AG20443 (cell line): ENCODE measurements at regions not wholly inside any gene's neighbourhood (a gene's known extent, or its start where the extent isn't known, plus 50 kb on each side); places are given as distances from the start of the nearest gene placed in this dataset.
"Not testable (repeated sequence)": the region's sequence is repeated elsewhere in the genome, so short reads cannot be mapped to it uniquely, and the experiment has no call there.

Source experiments
- DNase-seq: peaks from one replicate; pipeline ENCODE4 v3.0.0; 2012; ENCODE audit warnings: low spot score, mixed read lengths

DNA sequence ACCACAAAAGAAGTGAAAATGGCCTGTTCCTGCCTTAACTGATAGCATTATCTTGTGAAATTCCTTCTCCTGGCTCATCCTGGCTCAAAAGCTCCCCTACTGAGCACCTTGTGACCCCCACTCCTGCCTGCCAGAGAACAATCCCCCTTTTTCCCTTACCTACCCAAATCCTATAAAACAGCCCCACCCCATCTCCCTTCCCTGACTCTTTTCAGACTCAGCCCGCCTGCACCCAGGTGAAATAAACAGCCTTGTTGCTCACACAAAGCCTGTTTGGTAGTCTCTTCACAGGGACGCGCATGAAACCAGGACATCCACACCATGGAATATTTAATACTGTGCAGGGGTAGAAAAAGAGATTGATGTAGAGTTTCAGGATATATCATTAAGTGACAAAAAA is 1677.0 kb downstream of the C4orf33 start:
- DNase-seq: not testable (repeated sequence)

- no peak for DNase-seq
Observed at GRCh38 chr4:130808492-130808891, 1712.5 kb downstream of the C4orf33 start.

DNA sequence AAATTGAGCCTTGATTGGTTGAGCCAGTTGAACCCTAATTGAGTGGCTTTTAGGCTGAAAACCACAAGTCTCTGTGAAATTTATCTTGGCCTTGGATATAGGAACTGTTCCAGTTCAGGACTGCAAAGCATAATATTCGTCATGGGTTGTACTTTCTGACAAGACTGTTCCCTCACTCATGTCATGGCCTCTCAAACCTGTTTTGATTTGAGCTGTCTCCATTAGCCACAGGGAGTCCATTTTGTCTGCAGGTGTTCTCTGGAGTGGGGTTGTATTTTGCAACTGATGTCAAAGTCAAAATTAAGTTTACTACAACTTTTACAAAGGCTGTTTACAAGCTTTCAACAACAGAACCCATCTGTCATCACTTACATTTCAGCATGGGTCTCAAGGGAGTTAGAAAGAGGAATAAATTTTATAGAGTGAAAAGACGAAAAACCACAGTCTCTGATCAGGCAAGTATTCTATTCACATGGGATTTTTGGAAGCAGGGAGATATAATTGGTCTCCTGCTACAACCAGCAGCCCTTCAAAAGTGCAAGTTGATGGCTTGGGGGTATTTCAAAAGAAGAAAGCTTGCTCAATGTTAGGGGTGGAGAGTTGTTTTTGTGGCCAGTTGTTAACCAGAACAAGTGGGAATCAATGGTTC is 1716.3 kb downstream of the C4orf33 start:
- DNase-seq: no peak

GRCh38 chr4:130814896-130815295 is 1718.9 kb downstream of the C4orf33 start:
- DNase-seq: no peak

- DNase-seq: no peak
Observed at GRCh38 chr4:130820448-130820847, 1724.5 kb downstream of the C4orf33 start.

DNA sequence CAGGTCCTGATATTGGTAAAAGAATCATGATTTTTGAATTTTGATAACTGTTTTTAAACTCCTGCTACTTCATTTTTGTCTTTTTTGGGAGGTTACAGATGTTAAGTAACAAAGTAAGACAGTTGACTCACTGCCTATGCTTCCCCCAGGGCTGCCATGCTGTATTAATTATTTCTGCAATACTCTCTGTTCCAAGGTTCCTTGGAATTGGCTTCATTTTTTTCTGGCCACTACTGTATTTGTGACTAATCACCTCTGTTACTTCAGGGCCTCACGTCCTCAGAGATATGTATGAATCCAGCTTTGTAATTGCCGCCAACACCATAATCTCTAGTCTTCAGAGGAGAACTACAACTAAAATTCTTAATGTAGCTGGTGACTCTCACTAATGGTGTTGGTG is 1729.3 kb downstream of the C4orf33 start:
- DNase-seq: no peak

GRCh38 chr4:130850019-130850524 is 1754.1 kb downstream of the C4orf33 start:
- no peak for DNase-seq

GRCh38 chr4:130851107-130851506 is 1755.2 kb downstream of the C4orf33 start:
- no peak for DNase-seq

DNA sequence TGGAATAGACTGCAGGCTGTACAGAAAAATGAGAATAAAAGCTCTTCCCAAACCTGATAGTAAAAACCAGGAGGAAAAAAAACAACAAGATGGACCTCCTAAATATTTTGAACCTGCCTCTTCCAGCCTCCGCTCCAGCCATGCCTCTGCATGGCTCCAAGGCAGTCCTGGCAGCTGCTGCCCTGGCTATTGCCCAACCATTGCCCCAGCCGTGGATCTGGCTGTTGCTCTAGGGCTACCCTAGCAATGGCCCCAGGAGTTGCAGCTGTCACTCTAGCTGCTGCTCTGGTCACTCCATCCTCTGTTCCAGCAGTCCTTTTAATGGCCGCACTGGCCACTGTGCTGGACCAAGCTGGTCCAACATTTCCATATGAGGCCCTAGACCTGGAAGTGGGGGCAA is 1756.0 kb downstream of the C4orf33 start:
- DNase-seq: no peak

- no peak for DNase-seq
Observed at GRCh38 chr4:130855533-130855932, 1759.6 kb downstream of the C4orf33 start.

DNA sequence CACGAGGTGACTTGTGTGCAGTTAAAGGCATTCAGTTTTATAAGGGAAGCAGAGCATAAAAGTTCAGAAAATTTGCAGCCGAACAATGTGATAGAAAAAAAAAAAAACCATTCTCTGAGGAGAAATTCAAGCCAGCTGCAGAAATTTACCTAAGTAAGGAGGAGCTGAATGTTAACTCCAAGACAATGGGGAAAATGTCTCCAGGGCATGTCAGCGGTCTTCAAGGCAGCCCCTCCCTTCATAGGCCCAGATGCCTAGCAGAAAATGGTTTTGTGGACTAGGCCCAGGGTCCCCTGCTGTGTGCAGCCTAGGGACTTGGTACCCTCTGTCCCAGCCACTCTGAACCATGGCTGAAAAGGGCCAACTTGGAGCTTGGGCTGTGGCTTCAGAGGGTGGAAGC is 1764.0 kb downstream of the C4orf33 start:
- no peak for DNase-seq

GRCh38 chr4:130896920-130897319 is 1801.0 kb downstream of the C4orf33 start:
- DNase-seq: no peak

GRCh38 chr4:130901321-130901720 is 1805.4 kb downstream of the C4orf33 start:
- DNase-seq: no peak

DNA sequence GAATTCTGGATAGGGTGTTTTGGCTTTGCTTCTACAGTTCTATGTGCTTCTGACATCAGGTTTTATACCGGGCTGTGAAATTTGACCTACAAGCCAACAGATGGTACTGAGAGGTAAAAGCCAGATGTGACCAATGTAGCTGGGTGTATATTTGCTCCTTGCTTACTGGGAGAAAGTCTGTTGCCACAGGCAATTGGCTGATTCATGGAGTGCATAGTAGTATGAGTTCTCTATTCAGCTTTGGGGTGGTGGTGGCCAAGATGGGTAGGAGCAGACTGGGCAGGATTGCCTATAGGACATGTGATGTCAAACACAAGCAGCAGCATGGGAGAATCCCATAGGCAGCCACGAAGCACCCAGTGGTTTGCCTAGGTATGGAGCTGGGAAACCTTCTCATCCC is 1827.0 kb downstream of the C4orf33 start:
- no peak for DNase-seq

DNA sequence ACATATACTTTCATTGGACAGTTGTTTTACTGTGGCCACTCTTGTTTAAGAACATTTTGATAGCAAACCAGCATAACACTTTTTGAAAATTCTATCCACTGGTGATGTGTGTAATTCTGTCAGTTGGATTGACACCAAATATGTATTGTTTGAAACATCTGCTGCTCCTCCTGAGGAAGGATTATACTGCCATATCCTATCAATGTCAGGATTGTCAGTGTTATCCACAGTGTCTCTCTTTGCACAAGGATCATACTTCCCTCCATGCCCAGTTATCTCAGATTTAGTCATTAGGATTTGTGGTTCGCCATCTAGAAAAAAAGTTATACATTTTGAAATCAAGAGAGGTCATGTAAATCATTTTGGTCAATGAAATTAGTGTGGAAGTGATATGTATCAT is 1859.6 kb downstream of the C4orf33 start:
- no peak for DNase-seq

DNA sequence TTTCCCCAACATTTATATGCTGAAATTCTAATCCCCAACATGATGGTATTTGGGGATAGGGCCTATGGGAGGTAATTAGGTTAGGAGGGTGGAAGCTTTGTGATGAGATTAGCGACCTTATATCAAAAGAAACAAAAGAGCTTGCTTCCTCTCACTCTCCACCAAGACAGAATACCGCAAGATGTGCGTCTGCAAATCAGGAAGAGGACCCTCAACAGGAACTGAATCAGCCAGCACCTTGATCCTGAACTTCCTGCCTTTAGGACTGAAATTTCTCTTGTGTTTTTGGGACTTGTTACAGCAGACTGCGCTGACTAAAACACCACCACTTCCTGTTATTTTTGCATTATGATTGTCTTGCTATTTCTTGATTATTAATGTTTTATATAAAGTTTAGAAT is 1889.4 kb downstream of the C4orf33 start:
- DNase-seq: no peak

- DNase-seq: no peak
Observed at GRCh38 chr4:130995988-130996387, 1900.0 kb downstream of the C4orf33 start.

GRCh38 chr4:131001371-131001770 is 1905.4 kb downstream of the C4orf33 start:
- no peak for DNase-seq

- no peak for DNase-seq
Observed at GRCh38 chr4:131002132-131002531, 1906.2 kb downstream of the C4orf33 start.

DNA sequence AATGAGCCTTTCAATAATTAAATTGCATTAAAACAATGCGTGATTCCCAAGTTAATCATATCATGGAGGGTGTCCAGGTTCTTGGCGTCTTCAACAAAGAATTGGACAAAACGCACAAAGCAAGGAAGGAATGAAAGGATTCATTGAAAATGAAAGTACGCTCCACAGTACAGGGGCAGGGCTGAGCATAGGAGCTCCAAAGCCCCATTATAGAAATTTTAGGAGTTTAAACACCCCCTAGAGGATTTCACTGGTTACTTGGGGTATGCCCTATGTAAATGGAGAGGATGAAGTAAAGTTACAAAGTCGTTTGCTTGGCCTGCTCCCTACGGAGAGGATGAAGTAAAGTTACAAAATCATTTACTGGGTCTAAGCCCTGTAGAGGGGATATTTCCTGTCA is 1910.4 kb downstream of the C4orf33 start:
- no peak for DNase-seq

- DNase-seq: not testable (repeated sequence)
Observed at GRCh38 chr4:131011961-131012360, 1916.0 kb downstream of the C4orf33 start.

GRCh38 chr4:131013226-131013625 is 1917.3 kb downstream of the C4orf33 start:
- DNase-seq: no peak

- DNase-seq: no peak
Observed at GRCh38 chr4:131026771-131027170, 1930.8 kb downstream of the C4orf33 start.

- no peak for DNase-seq
Observed at GRCh38 chr4:131044368-131044767, 1948.4 kb downstream of the C4orf33 start.
